ENCODE measurements at regions not wholly inside any gene's neighbourhood (a gene's known extent, or its start where the extent isn't known, plus 50 kb on each side); places are given as distances from the start of the nearest gene placed in this dataset.

DNA sequence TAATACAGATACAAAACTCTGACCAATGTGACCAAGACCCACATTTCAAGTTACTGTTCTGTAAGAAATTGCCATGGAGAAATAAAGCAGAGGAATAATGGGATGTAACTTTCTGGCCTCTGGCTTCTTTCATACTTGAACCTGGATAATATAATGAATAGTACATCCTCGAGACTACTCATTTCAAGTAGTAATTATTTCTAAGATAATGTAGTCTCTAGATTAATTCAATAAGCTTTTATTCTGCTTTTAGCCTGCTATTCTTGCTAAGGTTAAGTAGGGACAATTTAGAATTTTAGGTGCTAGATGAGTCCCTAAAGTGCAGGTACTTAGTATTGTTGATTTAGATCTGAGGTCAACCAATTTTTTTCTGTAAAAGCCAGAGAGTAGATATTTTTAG lies 178.7 kb upstream of the IL15 start:
- H3K4me3 ChIP-seq = no peak overlapping the region
- H3K9me2 ChIP-seq (replicated peaks; ENCODE audit: insufficient read depth) = no peaks in the 10 kb centered on the region
- no peaks in the 10 kb centered on the region for H4K20me1 ChIP-seq (ENCODE audit: insufficient read depth, poor library complexity, severe bottlenecking)
- DNase-seq (ENCODE audit: low spot score) = no peak
- 96% methylated on average over 1 of the region's 1 CpG for WGBS (ENCODE audit: low lambda C conversion rate, missing lambda C conversion rate)
- no peaks in the 10 kb centered on the region for H3K27me3 ChIP-seq
- TF ChIP-seq EZH2 (IDR thresholded peaks at IDR 0.05; ENCODE audit: borderline replicate concordance) (no peak), EZH2phosphoT487 (IDR thresholded peaks at IDR 0.05; ENCODE audit: low read depth, severe bottlenecking, unreplicated experiment) (no peak)
- TF ChIP-seq, protein P1, sequence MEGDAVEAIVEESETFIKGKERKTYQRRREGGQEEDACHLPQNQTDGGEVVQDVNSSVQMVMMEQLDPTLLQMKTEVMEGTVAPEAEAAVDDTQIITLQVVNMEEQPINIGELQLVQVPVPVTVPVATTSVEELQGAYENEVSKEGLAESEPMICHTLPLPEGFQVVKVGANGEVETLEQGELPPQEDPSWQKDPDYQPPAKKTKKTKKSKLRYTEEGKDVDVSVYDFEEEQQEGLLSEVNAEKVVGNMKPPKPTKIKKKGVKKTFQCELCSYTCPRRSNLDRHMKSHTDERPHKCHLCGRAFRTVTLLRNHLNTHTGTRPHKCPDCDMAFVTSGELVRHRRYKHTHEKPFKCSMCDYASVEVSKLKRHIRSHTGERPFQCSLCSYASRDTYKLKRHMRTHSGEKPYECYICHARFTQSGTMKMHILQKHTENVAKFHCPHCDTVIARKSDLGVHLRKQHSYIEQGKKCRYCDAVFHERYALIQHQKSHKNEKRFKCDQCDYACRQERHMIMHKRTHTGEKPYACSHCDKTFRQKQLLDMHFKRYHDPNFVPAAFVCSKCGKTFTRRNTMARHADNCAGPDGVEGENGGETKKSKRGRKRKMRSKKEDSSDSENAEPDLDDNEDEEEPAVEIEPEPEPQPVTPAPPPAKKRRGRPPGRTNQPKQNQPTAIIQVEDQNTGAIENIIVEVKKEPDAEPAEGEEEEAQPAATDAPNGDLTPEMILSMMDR (IDR thresholded peaks at IDR 0.05; ENCODE audit: poor library complexity) = no peak
- no peak overlapping the region for H2AFZ ChIP-seq
- H3K4me2 ChIP-seq = no peak overlapping the region
- no peaks in the 10 kb centered on the region for H3K9me3 ChIP-seq (ENCODE audit: low read depth)
- no peaks in the 10 kb centered on the region for H3K4me1 ChIP-seq (ENCODE audit: insufficient read depth)
- H3K36me3 ChIP-seq (replicated peaks; ENCODE audit: insufficient read depth, low read depth) = no peaks in the 10 kb centered on the region
- no peaks in the 10 kb centered on the region for H3K79me2 ChIP-seq
- H3K27ac ChIP-seq = no peak overlapping the region

DNA sequence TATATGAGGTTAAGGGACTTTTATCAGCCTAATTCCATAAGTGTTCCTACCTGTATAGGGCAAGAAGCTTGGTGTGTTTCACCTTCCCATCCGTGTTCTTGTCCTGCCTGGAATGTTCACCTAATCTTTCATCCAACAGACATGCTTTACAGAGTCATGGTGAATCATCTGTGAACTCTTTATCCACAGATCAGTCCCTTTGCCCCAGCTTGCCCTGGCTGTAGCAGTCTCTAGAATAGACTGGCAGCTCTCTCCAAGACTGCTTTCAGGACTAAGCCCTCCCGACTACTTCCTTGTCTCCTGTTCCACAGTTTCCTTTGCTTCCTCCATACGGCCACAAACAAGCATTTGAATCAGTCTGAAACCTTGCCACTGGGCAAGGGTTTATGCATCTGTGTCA lies 177.9 kb upstream of the IL15 start:
- Histone ChIP-seq H3K27ac (no peak overlapping the region), H4K20me1 (ENCODE audit: insufficient read depth, poor library complexity, severe bottlenecking) (no peaks in the 10 kb centered on the region), H3K27me3 (no peaks in the 10 kb centered on the region), H3K79me2 (no peaks in the 10 kb centered on the region), H3K4me2 (no peak overlapping the region), H3K4me3 (no peak overlapping the region), H3K9me3 (ENCODE audit: low read depth) (no peaks in the 10 kb centered on the region), H3K9me2 (replicated peaks; ENCODE audit: insufficient read depth) (no peaks in the 10 kb centered on the region), H2AFZ (no peak overlapping the region), H3K4me1 (ENCODE audit: insufficient read depth) (no peaks in the 10 kb centered on the region), H3K36me3 (replicated peaks; ENCODE audit: insufficient read depth, low read depth) (no peaks in the 10 kb centered on the region)
- no peak for DNase-seq (ENCODE audit: low spot score)
- whole genome bisulfite sequencing (ENCODE audit: low lambda C conversion rate, missing lambda C conversion rate) = 79% methylated on average over 3 of the region's 3 CpGs
- TF ChIP-seq, protein P1 (IDR thresholded peaks at IDR 0.05; ENCODE audit: poor library complexity) = no peak
- TF ChIP-seq EZH2 (IDR thresholded peaks at IDR 0.05; ENCODE audit: borderline replicate concordance) = no peak
- TF ChIP-seq EZH2phosphoT487 (IDR thresholded peaks at IDR 0.05; ENCODE audit: low read depth, severe bottlenecking, unreplicated experiment) = no peak

DNA sequence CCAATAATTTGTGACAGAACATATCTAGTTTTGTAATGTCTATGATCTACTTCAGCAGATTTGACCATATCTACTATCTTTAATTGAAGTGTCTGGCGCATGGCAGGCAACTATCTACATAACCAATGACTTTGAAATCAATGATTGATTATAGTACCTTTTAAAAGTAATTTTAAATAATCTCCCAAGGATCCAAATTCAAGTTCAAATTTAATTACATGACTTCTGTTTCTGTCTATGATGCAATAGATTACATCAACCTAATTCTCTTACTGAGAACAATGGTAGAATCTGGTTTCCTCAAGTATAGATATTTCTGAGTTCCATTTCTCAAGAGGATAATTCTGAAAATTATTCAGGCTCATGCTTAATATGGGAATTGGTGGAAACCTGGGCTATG lies 177.4 kb upstream of the IL15 start:
- no peaks in the 10 kb centered on the region for H3K36me3 ChIP-seq (replicated peaks; ENCODE audit: insufficient read depth, low read depth)
- H3K27ac ChIP-seq = no peak overlapping the region
- no peaks in the 10 kb centered on the region for H3K9me2 ChIP-seq (replicated peaks; ENCODE audit: insufficient read depth)
- TF ChIP-seq, protein P1 (IDR thresholded peaks at IDR 0.05; ENCODE audit: poor library complexity) = no peak
- TF ChIP-seq EZH2 (IDR thresholded peaks at IDR 0.05; ENCODE audit: borderline replicate concordance) = no peak
- H3K4me1 ChIP-seq (ENCODE audit: insufficient read depth) = no peaks in the 10 kb centered on the region
- no peaks in the 10 kb centered on the region for H3K79me2 ChIP-seq
- WGBS (ENCODE audit: low lambda C conversion rate, missing lambda C conversion rate) = 96% methylated on average over 1 of the region's 1 CpG
- H3K4me3 ChIP-seq = no peak overlapping the region
- H3K9me3 ChIP-seq (ENCODE audit: low read depth) = no peaks in the 10 kb centered on the region
- no peak for DNase-seq (ENCODE audit: low spot score)
- H3K4me2 ChIP-seq = no peak overlapping the region
- no peaks in the 10 kb centered on the region for H3K27me3 ChIP-seq
- H2AFZ ChIP-seq = no peak overlapping the region
- no peaks in the 10 kb centered on the region for H4K20me1 ChIP-seq (ENCODE audit: insufficient read depth, poor library complexity, severe bottlenecking)

DNA sequence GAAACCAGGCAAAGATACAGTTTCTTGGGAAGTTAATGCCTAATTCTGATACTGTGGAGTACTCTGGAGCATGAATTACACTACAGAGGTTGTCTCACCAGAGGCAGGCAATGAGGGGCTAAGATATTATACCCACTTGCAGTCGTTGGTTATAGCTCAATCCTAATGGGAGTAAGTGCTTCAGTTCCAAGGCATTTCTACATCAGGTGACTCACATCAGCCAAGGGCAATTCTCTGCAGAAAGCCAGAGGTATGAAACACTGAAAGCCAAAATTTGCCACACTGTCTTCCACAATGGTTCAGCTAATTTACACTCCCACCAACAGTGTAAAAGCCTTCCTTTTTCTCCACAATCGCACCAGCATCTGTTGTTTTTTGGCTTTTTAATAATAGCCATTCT lies 174.0 kb upstream of the IL15 start:
- H3K4me3 ChIP-seq = no peak overlapping the region
- 73% methylated on average over 2 of the region's 2 CpGs for WGBS (ENCODE audit: low lambda C conversion rate, missing lambda C conversion rate)
- H4K20me1 ChIP-seq (ENCODE audit: insufficient read depth, poor library complexity, severe bottlenecking) = no peaks in the 10 kb centered on the region
- no peak overlapping the region for H3K4me2 ChIP-seq
- no peaks in the 10 kb centered on the region for H3K4me1 ChIP-seq (ENCODE audit: insufficient read depth)
- H3K79me2 ChIP-seq = no peaks in the 10 kb centered on the region
- TF ChIP-seq, protein P1 (IDR thresholded peaks at IDR 0.05; ENCODE audit: poor library complexity) = no peak
- TF ChIP-seq EZH2phosphoT487 (IDR thresholded peaks at IDR 0.05; ENCODE audit: low read depth, severe bottlenecking, unreplicated experiment) = no peak
- TF ChIP-seq EZH2 (IDR thresholded peaks at IDR 0.05; ENCODE audit: borderline replicate concordance) = no peak
- H2AFZ ChIP-seq = no peak overlapping the region
- H3K36me3 ChIP-seq (replicated peaks; ENCODE audit: insufficient read depth, low read depth) = no peaks in the 10 kb centered on the region
- no peak for DNase-seq (ENCODE audit: low spot score)
- no peak overlapping the region for H3K27ac ChIP-seq
- H3K27me3 ChIP-seq = no peaks in the 10 kb centered on the region
- H3K9me3 ChIP-seq (ENCODE audit: low read depth) = no peaks in the 10 kb centered on the region
- no peaks in the 10 kb centered on the region for H3K9me2 ChIP-seq (replicated peaks; ENCODE audit: insufficient read depth)
